ENCODE measurements at regions not wholly inside any gene's neighbourhood (a gene's known extent, or its start where the extent isn't known, plus 50 kb on each side); places are given as distances from the start of the nearest gene placed in this dataset.

DNA sequence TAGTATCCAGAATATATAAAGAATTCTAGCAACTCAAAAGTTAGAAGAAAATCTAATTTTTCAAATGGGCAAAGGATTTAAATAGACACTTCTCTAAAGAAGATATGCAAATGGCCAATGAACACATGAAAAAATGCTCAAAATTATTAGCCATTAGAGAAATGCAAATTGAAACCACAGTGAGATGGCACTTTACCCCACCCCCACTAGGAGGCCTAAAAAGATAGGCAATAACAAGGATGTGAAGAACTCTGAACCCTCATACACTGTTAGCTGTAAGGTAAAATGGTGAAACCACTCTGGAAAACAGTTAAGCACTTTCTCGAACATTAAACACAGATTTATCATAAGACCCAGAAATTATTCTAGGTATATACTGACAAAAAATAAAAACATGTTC lies 71.4 kb upstream of the IRX6 start:
- no peak overlapping the region for H3K4me3 ChIP-seq
- no peaks in the 10 kb centered on the region for H3K36me3 ChIP-seq
- H3K4me1 ChIP-seq (ENCODE audit: low read depth): peaks cover 5% of the 10 kb centered on the region
- H3K27ac ChIP-seq: no peak overlapping the region
- DNase-seq (ENCODE audit: low read depth in 1 of 2, low spot score in 1 of 2): no peak
- no peaks in the 10 kb centered on the region for H3K27me3 ChIP-seq
- TF ChIP-seq, protein P1, sequence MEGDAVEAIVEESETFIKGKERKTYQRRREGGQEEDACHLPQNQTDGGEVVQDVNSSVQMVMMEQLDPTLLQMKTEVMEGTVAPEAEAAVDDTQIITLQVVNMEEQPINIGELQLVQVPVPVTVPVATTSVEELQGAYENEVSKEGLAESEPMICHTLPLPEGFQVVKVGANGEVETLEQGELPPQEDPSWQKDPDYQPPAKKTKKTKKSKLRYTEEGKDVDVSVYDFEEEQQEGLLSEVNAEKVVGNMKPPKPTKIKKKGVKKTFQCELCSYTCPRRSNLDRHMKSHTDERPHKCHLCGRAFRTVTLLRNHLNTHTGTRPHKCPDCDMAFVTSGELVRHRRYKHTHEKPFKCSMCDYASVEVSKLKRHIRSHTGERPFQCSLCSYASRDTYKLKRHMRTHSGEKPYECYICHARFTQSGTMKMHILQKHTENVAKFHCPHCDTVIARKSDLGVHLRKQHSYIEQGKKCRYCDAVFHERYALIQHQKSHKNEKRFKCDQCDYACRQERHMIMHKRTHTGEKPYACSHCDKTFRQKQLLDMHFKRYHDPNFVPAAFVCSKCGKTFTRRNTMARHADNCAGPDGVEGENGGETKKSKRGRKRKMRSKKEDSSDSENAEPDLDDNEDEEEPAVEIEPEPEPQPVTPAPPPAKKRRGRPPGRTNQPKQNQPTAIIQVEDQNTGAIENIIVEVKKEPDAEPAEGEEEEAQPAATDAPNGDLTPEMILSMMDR (IDR thresholded peaks at IDR 0.05; ENCODE audit: low read depth, low read length): no peak
- H3K9me3 ChIP-seq (ENCODE audit: low read depth): no peaks in the 10 kb centered on the region

DNA sequence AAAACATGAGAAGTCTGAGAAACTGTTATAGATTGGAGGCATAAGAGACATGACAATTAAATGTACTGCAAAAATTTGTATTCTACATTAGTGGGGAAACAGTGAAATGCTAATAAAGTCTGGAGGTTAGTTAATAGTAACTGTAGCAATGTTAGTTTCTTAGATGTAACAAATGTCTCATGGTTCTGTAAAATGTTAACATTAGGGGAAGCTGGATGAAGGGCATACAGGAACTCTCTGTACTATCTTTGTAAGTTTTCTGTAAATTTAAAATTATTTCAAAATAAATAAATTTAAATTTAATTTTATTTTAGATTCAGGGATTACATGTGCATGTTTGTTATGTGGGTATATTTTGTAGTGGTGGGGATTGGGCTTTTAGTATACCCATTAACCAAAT lies 70.0 kb upstream of the IRX6 start:
- Histone ChIP-seq H3K4me3 (no peak overlapping the region), H3K4me1 (ENCODE audit: low read depth) (peaks cover 5% of the 10 kb centered on the region), H3K9me3 (ENCODE audit: low read depth) (no peaks in the 10 kb centered on the region), H3K27me3 (no peaks in the 10 kb centered on the region), H3K27ac (no peak overlapping the region), H3K36me3 (no peaks in the 10 kb centered on the region)
- no peak for DNase-seq (ENCODE audit: low read depth in 1 of 2, low spot score in 1 of 2)
- TF ChIP-seq, protein P1 (IDR thresholded peaks at IDR 0.05; ENCODE audit: low read depth, low read length): no peak

DNA sequence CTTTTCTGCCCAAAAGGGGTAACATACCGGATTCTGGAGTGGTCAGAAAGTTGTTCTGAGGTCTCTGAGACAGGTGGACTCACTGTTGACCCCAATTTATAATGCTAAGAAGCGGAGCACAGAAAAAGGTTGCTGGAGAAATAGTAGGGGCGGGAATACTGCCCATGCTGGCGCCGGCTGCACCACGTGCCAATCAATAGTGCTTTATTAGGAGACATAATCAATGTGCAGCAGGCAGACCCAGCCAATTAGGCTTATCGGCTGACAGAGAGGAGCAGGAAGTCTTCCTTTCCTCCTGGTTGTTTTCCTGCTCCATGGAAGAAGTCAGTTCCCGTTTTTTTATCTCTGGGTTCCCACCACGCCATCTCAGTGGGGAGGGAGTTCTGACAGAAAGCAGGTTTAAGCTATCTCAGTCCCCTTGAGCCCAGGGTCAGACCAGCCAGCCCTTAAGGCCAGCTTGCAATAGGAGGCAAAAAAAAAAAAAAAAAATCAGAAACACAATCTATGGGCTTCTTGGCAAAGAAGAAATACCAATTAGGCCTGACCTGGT lies 68.2 kb upstream of the IRX6 start:
- TF ChIP-seq, protein P1 (IDR thresholded peaks at IDR 0.05; ENCODE audit: low read depth, low read length): no peak
- no peak overlapping the region for H3K4me3 ChIP-seq
- peak in 1 of 2 donors; percentile 51 for DNase-seq (ENCODE audit: low read depth in 1 of 2, low spot score in 1 of 2)
- peaks cover 5% of the 10 kb centered on the region for H3K4me1 ChIP-seq (ENCODE audit: low read depth)
- no peaks in the 10 kb centered on the region for H3K27me3 ChIP-seq
- no peak overlapping the region for H3K27ac ChIP-seq
- H3K9me3 ChIP-seq (ENCODE audit: low read depth): no peaks in the 10 kb centered on the region
- H3K36me3 ChIP-seq: no peaks in the 10 kb centered on the region

DNA sequence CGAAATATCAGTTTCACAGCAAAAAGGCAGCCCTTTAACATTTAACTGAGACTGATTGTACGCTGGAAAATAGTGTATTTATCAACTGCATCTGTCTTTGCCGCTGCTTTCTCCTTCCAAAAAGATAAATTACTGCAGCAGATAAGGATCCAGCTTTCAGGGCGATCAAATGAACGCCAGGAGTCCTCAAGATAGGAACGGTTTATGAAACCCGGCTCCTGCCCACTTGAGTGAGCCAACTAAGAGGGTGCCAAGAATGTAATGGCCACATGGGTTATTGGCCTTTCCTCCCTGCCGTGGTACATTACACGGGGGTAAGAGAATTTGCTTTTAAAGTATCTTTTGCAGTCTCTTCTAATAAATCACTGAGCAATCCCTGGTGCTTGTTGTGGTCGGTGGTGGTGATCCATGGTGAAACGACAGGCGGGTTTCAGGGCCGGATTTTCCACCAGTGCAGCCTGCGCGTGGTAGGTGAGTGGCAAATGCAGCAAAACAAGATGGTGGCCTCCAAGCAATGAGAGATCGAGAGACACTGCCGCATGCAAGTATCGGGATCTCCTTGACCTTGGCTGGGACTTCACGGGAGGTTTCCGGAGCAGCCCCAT lies 67.5 kb upstream of the IRX6 start:
- Histone ChIP-seq H3K4me1 (ENCODE audit: low read depth) (peaks cover 5% of the 10 kb centered on the region), H3K27me3 (no peaks in the 10 kb centered on the region), H3K36me3 (no peaks in the 10 kb centered on the region)

DNA sequence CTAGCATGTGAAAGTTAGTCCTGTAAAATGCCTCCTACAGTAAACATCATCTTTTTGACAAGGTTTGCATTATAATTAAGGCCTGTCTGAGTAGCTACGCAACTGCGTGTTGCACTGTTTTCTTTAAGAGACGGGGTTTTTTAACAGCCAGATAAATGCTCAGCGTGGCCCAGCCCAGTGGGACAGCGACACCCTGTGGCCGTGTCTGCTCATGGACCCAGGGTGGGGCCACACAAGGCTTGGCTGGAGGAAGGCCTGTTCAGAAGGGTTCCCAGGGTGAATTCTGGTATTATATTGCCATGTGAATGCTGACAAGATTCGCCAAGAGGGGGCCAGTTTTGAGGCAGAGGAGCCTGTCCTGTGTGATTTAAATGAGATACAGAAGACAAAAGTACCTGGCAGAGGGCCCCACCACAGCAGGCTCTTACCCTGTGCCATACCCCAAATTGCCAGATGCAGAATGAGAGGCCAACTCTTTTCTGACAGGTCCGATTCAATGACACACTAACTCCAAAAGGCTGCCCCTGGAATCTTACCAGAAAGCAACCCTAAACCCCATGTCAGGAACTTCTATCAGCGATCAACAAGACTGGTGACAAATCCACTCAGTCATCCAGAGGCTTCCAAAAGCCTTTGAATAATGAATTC lies 65.9 kb upstream of the IRX6 start:
- H3K9me3 ChIP-seq (ENCODE audit: low read depth): no peaks in the 10 kb centered on the region
- TF ChIP-seq, protein P1 (IDR thresholded peaks at IDR 0.05; ENCODE audit: low read depth, low read length): peak; percentile 67
- H3K27me3 ChIP-seq: no peaks in the 10 kb centered on the region
- peaks cover 5% of the 10 kb centered on the region for H3K4me1 ChIP-seq (ENCODE audit: low read depth)
- H3K36me3 ChIP-seq: no peaks in the 10 kb centered on the region
- no peak overlapping the region for H3K27ac ChIP-seq
- peak; percentile 60 to 61 for DNase-seq (ENCODE audit: low read depth in 1 of 2, low spot score in 1 of 2)
- H3K4me3 ChIP-seq: no peak overlapping the region

More for the DNA sequence above, 67.5 kb upstream of the IRX6 start:
- TF ChIP-seq, protein P1 (IDR thresholded peaks at IDR 0.05; ENCODE audit: low read depth, low read length): no peak
- DNase-seq (ENCODE audit: low read depth in 1 of 2, low spot score in 1 of 2): no peak
- no peaks in the 10 kb centered on the region for H3K9me3 ChIP-seq (ENCODE audit: low read depth)
- H3K27ac ChIP-seq: no peak overlapping the region
- H3K4me3 ChIP-seq: no peak overlapping the region

All from cardiac muscle cell (in vitro differentiated cells and primary cell).